Testis (tissue), 2 donors: ENCODE measurements at regions not wholly inside any gene's neighbourhood (a gene's known extent, or its start where the extent isn't known, plus 50 kb on each side); places are given as distances from the start of the nearest gene placed in this dataset.

Source experiments
- CTCF ChIP-seq, 3 experiments: fragments of 450-650 bp in 2 of 3; fragments of 200-600 bp in 1 of 3; sonication (generic) in 1 of 3; IDR thresholded peaks; one replicate each; pipeline ENCODE4 v1.5.1; 2016 to 2019; ENCODE audit warnings: antibody characterized with exemption in 3 of 3, mild to moderate bottlenecking in 2 of 3, moderate library complexity in 1 of 3
- POLR2A ChIP-seq: fragments of 450-650 bp; IDR thresholded peaks from one replicate; pipeline ENCODE4 v1.6.1; 2017; ENCODE audit warnings: antibody characterized with exemption, mild to moderate bottlenecking, moderate library complexity

DNA sequence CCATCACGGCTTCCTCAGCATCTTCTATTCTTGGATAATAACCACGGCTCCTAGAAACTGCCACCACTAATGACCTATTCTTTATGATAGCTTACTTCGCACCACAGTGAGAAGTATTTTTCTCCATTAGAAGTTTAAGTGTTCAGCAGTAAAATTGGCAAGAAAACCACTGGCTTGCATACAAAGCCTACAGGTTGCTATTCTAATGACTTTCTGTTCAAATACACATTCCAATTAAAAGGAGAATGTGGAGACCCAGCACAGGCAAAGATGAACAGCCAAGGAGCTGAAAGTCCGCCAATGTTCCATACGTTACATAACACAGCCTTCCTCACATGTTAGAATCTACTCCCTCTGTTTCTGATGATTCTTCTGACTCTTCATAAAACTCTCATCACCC is 875.0 kb upstream of the PRKX start:
- TF ChIP-seq CTCF (IDR thresholded peaks at IDR 0.05) (no peak), POLR2A (no peak)
